GM12878 (cell line): ENCODE measurements at regions not wholly inside any gene's neighbourhood (a gene's known extent, or its start where the extent isn't known, plus 50 kb on each side); places are given as distances from the start of the nearest gene placed in this dataset.

Source experiments
- CTCF ChIP-seq, 3 experiments: IDR thresholded peaks in 2 of 3; conservative IDR thresholded peaks in 1 of 3; 2 replicates each; pipeline ENCODE4 v1.5.1; 2011; ENCODE audit warnings: low read depth in 3 of 3, low read length in 3 of 3, mild to moderate bottlenecking in 3 of 3, control low read depth in 2 of 3, moderate library complexity in 2 of 3, inconsistent platforms in 1 of 3, mixed read lengths in 1 of 3; ENCODE audit not compliant: control insufficient read depth in 2 of 3, insufficient read depth in 1 of 3; ENCODE audit errors: extremely low read depth in 1 of 3
- EP300 ChIP-seq, 2 experiments: fragments of 150-350 bp in 1 of 2; IDR thresholded peaks; 2 replicates each; pipeline ENCODE4 v1.6.1; 2011 to 2012; ENCODE audit warnings: low read depth in 2 of 2, low read length in 2 of 2, borderline replicate concordance in 1 of 2, improper control_type of control experiment in 1 of 2, inconsistent platforms in 1 of 2; ENCODE audit not compliant: control insufficient read depth in 1 of 2
- MAX ChIP-seq: IDR thresholded peaks from 2 replicates; pipeline ENCODE4 v1.6.1; 2012; ENCODE audit warnings: low read depth, low read length, improper control_type of control experiment
- NFYB ChIP-seq: IDR thresholded peaks from 2 replicates; pipeline ENCODE4 v1.6.1; 2011; ENCODE audit warnings: low read depth, mild to moderate bottlenecking, low read length, improper control_type of control experiment, moderate library complexity; ENCODE audit not compliant: insufficient read depth
- NR2C2 ChIP-seq: IDR thresholded peaks from 2 replicates; pipeline ENCODE4 v1.6.1; 2011; ENCODE audit warnings: borderline replicate concordance, low read depth; ENCODE audit not compliant: control insufficient read depth, insufficient read length
- RAD21 ChIP-seq: IDR thresholded peaks from 2 replicates; pipeline ENCODE4 v1.6.1; 2011; ENCODE audit warnings: mild to moderate bottlenecking, low read depth, low read length, moderate library complexity; ENCODE audit not compliant: insufficient read depth
- ZBTB33 ChIP-seq: fragments of 450-650 bp; IDR thresholded peaks from 2 replicates; pipeline ENCODE4 v1.6.1; 2017; ENCODE audit warnings: mild to moderate bottlenecking
- ZZZ3 ChIP-seq: IDR thresholded peaks from 2 replicates; pipeline ENCODE4 v1.6.1; 2011; ENCODE audit warnings: low read depth; ENCODE audit not compliant: control insufficient read depth, insufficient read length

GRCh38 chr4:14926368-14926767, 75.9 kb upstream of the CPEB2 start:
- TF ChIP-seq ZZZ3 (no peak), MAX (no peak), RAD21 (no peak), CTCF (IDR thresholded peaks at IDR 0.05 in 2 of 3, conservative IDR thresholded peaks at IDR 0.05 in 1 of 3; ENCODE audit: control insufficient read depth in 2 of 3, extremely low read depth in 1 of 3, insufficient read depth in 1 of 3, low read depth in 3 of 3, low read length in 3 of 3) (no peak), ZBTB33 (no peak), NFYB (no peak), EP300 (IDR thresholded peaks at IDR 0.05; ENCODE audit: borderline replicate concordance in 1 of 2, control insufficient read depth in 1 of 2, low read depth in 2 of 2, low read length in 2 of 2) (no peak), NR2C2 (no peak)
